GM23338 (cell line): ENCODE measurements at regions not wholly inside any gene's neighbourhood (a gene's known extent, or its start where the extent isn't known, plus 50 kb on each side); places are given as distances from the start of the nearest gene placed in this dataset.

ENCODE experiments used
- ATAC-seq: fragments of 200-7000 bp; cut with Tn5 transposase; 3 replicates; pipeline ENCODE4 v1.9.1; 2020
- DNase-seq: peaks from one replicate; pipeline ENCODE4 v3.0.0-alpha.2; 2015; ENCODE audit warnings: low spot score
- H2AFZ ChIP-seq: fragments of 200-600 bp; sonication (generic); 2 replicates; pipeline ENCODE4 v1.8.0; 2016; ENCODE audit warnings: antibody characterized with exemption, mild to moderate bottlenecking, moderate library complexity
- H3F3A ChIP-seq: fragments of 200-600 bp; sonication (generic); replicated peaks from 2 replicates; pipeline ENCODE4 v1.8.0; 2017; ENCODE audit warnings: antibody characterized with exemption, mixed run types, low read depth
- H3K27ac ChIP-seq: fragments of 200-600 bp; sonication (generic); 2 replicates; pipeline ENCODE4 v1.6.1; 2016; ENCODE audit warnings: low read depth
- H3K27me3 ChIP-seq: fragments of 200-600 bp; sonication (generic); 2 replicates; pipeline ENCODE4 v1.8.0; 2016; ENCODE audit warnings: mild to moderate bottlenecking, mixed run types, moderate library complexity; ENCODE audit not compliant: insufficient read depth
- H3K36me3 ChIP-seq: fragments of 200-600 bp; sonication (generic); 2 replicates; pipeline ENCODE4 v1.8.0; 2016; ENCODE audit warnings: mild to moderate bottlenecking; ENCODE audit not compliant: insufficient read depth
- H3K4me1 ChIP-seq: fragments of 200-600 bp; sonication (generic); 2 replicates; pipeline ENCODE4 v1.8.0; 2016; ENCODE audit warnings: mild to moderate bottlenecking, moderate library complexity; ENCODE audit not compliant: insufficient read depth
- H3K4me2 ChIP-seq: fragments of 200-600 bp; sonication (generic); 2 replicates; pipeline ENCODE4 v1.7.1; 2017; ENCODE audit warnings: mixed run types
- H3K4me3 ChIP-seq: fragments of 200-600 bp; sonication (generic); 2 replicates; pipeline ENCODE4 v1.6.1; 2016; ENCODE audit warnings: mixed run types
- H3K79me2 ChIP-seq: fragments of 200-600 bp; sonication (generic); replicated peaks from 2 replicates; pipeline ENCODE4 v1.8.0; 2017; ENCODE audit warnings: mild to moderate bottlenecking; ENCODE audit not compliant: insufficient read depth
- H3K9me2 ChIP-seq: fragments of 200-600 bp; sonication (generic); 2 replicates; pipeline ENCODE4 v1.8.0; 2017; ENCODE audit not compliant: insufficient read depth
- H4K20me1 ChIP-seq: fragments of 200-600 bp; sonication (generic); replicated peaks from 2 replicates; pipeline ENCODE4 v1.8.0; 2017; ENCODE audit warnings: mild to moderate bottlenecking; ENCODE audit not compliant: insufficient read depth
- H3K27ac Mint-ChIP-seq: 2 replicates; pipeline ENCODE4 v1.8.0; 2020; ENCODE audit warnings: inconsistent platforms, mild to moderate bottlenecking, moderate library complexity, mixed read lengths
- H3K27me3 Mint-ChIP-seq: 3 replicates; pipeline ENCODE4 v1.8.0; 2022; ENCODE audit warnings: low read depth, mild to moderate bottlenecking, moderate library complexity, mixed read lengths, inconsistent platforms; ENCODE audit not compliant: insufficient read depth, poor library complexity
- H3K36me3 Mint-ChIP-seq: 3 replicates; pipeline ENCODE4 v1.8.0; 2021; ENCODE audit warnings: low read depth, mild to moderate bottlenecking, inconsistent platforms, moderate library complexity, mixed read lengths
- H3K4me1 Mint-ChIP-seq: 3 replicates; pipeline ENCODE4 v1.8.0; 2020; ENCODE audit warnings: mild to moderate bottlenecking, inconsistent platforms, mixed read lengths
- H3K4me3 Mint-ChIP-seq: 3 replicates; pipeline ENCODE4 v1.8.0; 2021; ENCODE audit warnings: moderate library complexity, mild to moderate bottlenecking, inconsistent platforms, mixed read lengths
- H3K9me3 Mint-ChIP-seq: 3 replicates; pipeline ENCODE4 v1.8.0; 2020; ENCODE audit warnings: moderate library complexity, mild to moderate bottlenecking, inconsistent platforms, mixed read lengths
- CREB1 ChIP-seq: fragments of 250-450 bp; sonication (Bioruptor Pico); IDR thresholded peaks from 2 replicates; pipeline ENCODE4 v1.5.0; 2020; ENCODE audit warnings: low read depth, mild to moderate bottlenecking, moderate library complexity
- EZH2 ChIP-seq: fragments of 200-600 bp; sonication (generic); IDR thresholded peaks from one replicate; pipeline ENCODE4 v1.8.0; 2017; ENCODE audit warnings: antibody characterized with exemption, mild to moderate bottlenecking, low read depth; ENCODE audit not compliant: unreplicated experiment
- EZH2phosphoT487 ChIP-seq: fragments of 200-600 bp; sonication (generic); IDR thresholded peaks from one replicate; pipeline ENCODE4 v1.8.1; 2018; ENCODE audit warnings: antibody characterized with exemption; ENCODE audit not compliant: unreplicated experiment
- JUNB ChIP-seq: IDR thresholded peaks from one replicate; pipeline ENCODE4 v1.6.1; 2016; ENCODE audit warnings: antibody characterized with exemption; ENCODE audit not compliant: unreplicated experiment
- NANOG ChIP-seq: IDR thresholded peaks from 2 replicates; pipeline ENCODE4 v1.6.1; 2016; ENCODE audit warnings: antibody characterized with exemption, borderline replicate concordance
- POLR2AphosphoS5 ChIP-seq: IDR thresholded peaks from 2 replicates; pipeline ENCODE4 v1.6.1; 2016; ENCODE audit warnings: antibody characterized with exemption, low read depth
- STAT1 ChIP-seq: IDR thresholded peaks from one replicate; pipeline ENCODE4 v1.6.1; 2016; ENCODE audit warnings: antibody characterized with exemption; ENCODE audit not compliant: unreplicated experiment
- ZNF114 ChIP-seq: fragments of 250-450 bp; sonication (Bioruptor Pico); IDR thresholded peaks from 2 replicates; pipeline ENCODE4 v1.5.0; 2020; ENCODE audit warnings: mild to moderate bottlenecking, moderate library complexity
- ZNF331 ChIP-seq: fragments of 250-450 bp; sonication (Bioruptor Pico); IDR thresholded peaks from 2 replicates; pipeline ENCODE4 v1.5.0; 2020; ENCODE audit warnings: low read depth, mild to moderate bottlenecking, moderate library complexity
- TF ChIP-seq, protein P1 (sequence below), 2 experiments: fragments of 200-600 bp in 1 of 2; sonication (generic) in 1 of 2; conservative IDR thresholded peaks; 2 replicates each; pipeline versions ENCODE4 v1.5.1 to v1.6.1; 2016 to 2017; ENCODE audit warnings: antibody characterized with exemption in 2 of 2, low read depth in 2 of 2, mild to moderate bottlenecking in 2 of 2, moderate library complexity in 1 of 2
- TF ChIP-seq, protein P2 (sequence below): IDR thresholded peaks from one replicate; pipeline ENCODE4 v1.6.1; 2018; ENCODE audit warnings: antibody characterized with exemption; ENCODE audit not compliant: unreplicated experiment
- TF ChIP-seq, protein P3 (sequence below): IDR thresholded peaks from 2 replicates; pipeline ENCODE4 v1.6.1; 2016; ENCODE audit warnings: antibody characterized with exemption

DNA sequence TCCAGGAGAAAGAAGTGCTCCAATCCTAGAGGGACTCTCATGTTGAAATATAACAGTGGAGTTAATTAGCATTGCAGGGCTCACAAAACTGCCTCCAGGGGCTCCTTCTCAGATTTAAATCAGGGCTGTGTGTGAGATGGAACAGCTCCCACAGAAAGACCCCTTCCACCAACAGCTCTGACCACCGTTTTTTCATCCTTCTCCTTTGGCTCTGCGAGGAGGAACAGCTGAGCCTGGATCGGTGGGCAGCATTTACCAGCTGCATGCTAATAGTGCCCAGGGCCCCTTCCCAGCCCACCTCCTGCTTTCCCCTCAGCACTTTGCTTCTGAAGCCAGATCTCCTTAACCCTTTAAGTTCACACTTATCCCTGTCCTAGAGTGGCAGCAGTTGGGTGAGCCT, 119.2 kb upstream of the UBE2E1 start (continued):
- TF ChIP-seq, protein P1, sequence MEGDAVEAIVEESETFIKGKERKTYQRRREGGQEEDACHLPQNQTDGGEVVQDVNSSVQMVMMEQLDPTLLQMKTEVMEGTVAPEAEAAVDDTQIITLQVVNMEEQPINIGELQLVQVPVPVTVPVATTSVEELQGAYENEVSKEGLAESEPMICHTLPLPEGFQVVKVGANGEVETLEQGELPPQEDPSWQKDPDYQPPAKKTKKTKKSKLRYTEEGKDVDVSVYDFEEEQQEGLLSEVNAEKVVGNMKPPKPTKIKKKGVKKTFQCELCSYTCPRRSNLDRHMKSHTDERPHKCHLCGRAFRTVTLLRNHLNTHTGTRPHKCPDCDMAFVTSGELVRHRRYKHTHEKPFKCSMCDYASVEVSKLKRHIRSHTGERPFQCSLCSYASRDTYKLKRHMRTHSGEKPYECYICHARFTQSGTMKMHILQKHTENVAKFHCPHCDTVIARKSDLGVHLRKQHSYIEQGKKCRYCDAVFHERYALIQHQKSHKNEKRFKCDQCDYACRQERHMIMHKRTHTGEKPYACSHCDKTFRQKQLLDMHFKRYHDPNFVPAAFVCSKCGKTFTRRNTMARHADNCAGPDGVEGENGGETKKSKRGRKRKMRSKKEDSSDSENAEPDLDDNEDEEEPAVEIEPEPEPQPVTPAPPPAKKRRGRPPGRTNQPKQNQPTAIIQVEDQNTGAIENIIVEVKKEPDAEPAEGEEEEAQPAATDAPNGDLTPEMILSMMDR (conservative IDR thresholded peaks at IDR 0.05; ENCODE audit: low read depth in 2 of 2), result no peak
- no peak for TF ChIP-seq EZH2phosphoT487
- TF ChIP-seq CREB1 (CRISPR knock-in tag), result no peak
- TF ChIP-seq, protein P2, sequence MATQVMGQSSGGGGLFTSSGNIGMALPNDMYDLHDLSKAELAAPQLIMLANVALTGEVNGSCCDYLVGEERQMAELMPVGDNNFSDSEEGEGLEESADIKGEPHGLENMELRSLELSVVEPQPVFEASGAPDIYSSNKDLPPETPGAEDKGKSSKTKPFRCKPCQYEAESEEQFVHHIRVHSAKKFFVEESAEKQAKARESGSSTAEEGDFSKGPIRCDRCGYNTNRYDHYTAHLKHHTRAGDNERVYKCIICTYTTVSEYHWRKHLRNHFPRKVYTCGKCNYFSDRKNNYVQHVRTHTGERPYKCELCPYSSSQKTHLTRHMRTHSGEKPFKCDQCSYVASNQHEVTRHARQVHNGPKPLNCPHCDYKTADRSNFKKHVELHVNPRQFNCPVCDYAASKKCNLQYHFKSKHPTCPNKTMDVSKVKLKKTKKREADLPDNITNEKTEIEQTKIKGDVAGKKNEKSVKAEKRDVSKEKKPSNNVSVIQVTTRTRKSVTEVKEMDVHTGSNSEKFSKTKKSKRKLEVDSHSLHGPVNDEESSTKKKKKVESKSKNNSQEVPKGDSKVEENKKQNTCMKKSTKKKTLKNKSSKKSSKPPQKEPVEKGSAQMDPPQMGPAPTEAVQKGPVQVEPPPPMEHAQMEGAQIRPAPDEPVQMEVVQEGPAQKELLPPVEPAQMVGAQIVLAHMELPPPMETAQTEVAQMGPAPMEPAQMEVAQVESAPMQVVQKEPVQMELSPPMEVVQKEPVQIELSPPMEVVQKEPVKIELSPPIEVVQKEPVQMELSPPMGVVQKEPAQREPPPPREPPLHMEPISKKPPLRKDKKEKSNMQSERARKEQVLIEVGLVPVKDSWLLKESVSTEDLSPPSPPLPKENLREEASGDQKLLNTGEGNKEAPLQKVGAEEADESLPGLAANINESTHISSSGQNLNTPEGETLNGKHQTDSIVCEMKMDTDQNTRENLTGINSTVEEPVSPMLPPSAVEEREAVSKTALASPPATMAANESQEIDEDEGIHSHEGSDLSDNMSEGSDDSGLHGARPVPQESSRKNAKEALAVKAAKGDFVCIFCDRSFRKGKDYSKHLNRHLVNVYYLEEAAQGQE, result no peak
- no peak for TF ChIP-seq JUNB
- TF ChIP-seq, protein P3, sequence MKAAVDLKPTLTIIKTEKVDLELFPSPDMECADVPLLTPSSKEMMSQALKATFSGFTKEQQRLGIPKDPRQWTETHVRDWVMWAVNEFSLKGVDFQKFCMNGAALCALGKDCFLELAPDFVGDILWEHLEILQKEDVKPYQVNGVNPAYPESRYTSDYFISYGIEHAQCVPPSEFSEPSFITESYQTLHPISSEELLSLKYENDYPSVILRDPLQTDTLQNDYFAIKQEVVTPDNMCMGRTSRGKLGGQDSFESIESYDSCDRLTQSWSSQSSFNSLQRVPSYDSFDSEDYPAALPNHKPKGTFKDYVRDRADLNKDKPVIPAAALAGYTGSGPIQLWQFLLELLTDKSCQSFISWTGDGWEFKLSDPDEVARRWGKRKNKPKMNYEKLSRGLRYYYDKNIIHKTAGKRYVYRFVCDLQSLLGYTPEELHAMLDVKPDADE, result no peak
- no peak for TF ChIP-seq ZNF114 (CRISPR knock-in tag)
- TF ChIP-seq ZNF331, result no peak
- no peak for TF ChIP-seq NANOG
- no peak for TF ChIP-seq STAT1

DNA sequence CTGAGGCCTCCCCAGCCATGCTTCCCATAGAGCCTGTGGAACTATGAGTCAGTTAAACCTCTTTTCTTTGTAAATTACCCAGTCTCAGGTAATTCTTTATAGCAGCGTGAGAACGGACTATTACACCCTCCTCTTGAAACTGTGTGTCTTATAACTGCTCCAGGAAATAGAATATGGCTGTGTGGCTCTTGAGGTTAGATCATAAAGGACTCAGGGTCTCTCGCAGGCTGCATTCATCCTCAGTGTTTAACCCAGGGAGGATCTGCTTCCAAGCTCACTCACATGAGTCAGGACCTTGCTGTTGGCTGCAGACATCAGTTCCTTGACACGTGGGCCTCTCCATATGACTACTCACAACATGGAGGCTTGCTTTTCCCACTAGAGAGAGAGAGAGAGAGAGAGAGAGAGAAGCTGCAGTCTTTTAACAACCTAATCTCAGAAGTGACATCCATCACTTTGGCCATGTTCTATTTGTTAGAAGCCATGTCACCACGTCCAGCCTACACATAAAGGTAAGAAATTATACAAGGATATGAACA, 114.3 kb upstream of the UBE2E1 start:
- H3K4me3 Mint-ChIP-seq, result no peak overlapping the region
- Histone ChIP-seq H3K79me2 (no peaks in the 10 kb centered on the region), H3K4me3 (no peak overlapping the region), H3F3A (no peaks in the 10 kb centered on the region), H3K9me2 (peaks cover 5% of the 10 kb centered on the region; the same call in 1 of the 2 replicates), H2AFZ (peak overlapping the region; percentile 5; the same call in 1 of the 2 replicates), H4K20me1 (no peaks in the 10 kb centered on the region), H3K4me2 (no peak overlapping the region), H3K36me3 (no peaks in the 10 kb centered on the region), H3K27ac (no peak overlapping the region), H3K27me3 (no peaks in the 10 kb centered on the region), H3K4me1 (peaks cover 7% of the 10 kb centered on the region)
- DNase-seq, result no peak
- H3K9me3 Mint-ChIP-seq, result peaks cover 15% of the 10 kb centered on the region
- peaks cover 8% of the 10 kb centered on the region for H3K4me1 Mint-ChIP-seq
- peaks cover 5% of the 10 kb centered on the region for H3K27me3 Mint-ChIP-seq
- H3K36me3 Mint-ChIP-seq, result peaks cover 10% of the 10 kb centered on the region; the same call in 2 of the 3 replicates
- no peak for ATAC-seq
- H3K27ac Mint-ChIP-seq, result no peak overlapping the region
- TF ChIP-seq, protein P1 (conservative IDR thresholded peaks at IDR 0.05; ENCODE audit: low read depth in 2 of 2), result no peak
- TF ChIP-seq, protein P3, result no peak
- TF ChIP-seq ZNF114 (CRISPR knock-in tag) (no peak), EZH2 (no peak), POLR2AphosphoS5 (no peak), STAT1 (no peak), EZH2phosphoT487 (no peak), ZNF331 (no peak), JUNB (no peak), CREB1 (CRISPR knock-in tag) (no peak)
- TF ChIP-seq, protein P2, result no peak
